ENCODE measurements at regions not wholly inside any gene's neighbourhood (a gene's known extent, or its start where the extent isn't known, plus 50 kb on each side); places are given as distances from the start of the nearest gene placed in this dataset.

GRCh38 chr3:14289590-14290461 lies 111.2 kb downstream of the LSM3 start:
- H3K27me3 Mint-ChIP-seq (ENCODE audit: insufficient read depth) = no peaks in the 10 kb centered on the region
- no peak overlapping the region for H3K9ac ChIP-seq (ENCODE audit: extremely low read depth, low read length, poor library complexity, severe bottlenecking)
- H3K27ac ChIP-seq (ENCODE audit: low read depth, low read length) = no peak overlapping the region
- 60 to 68% methylated on average over 7 of the region's 7 CpGs for WGBS, 2 experiments (ENCODE audit: insufficient coverage in 1 of 2, insufficient read length in 1 of 2)
- no peaks in the 10 kb centered on the region for H3K36me3 ChIP-seq (ENCODE audit: control insufficient read depth, insufficient read depth, low read length)
- H3K27ac Mint-ChIP-seq = peak overlapping the region; percentile 13
- H3K27me3 ChIP-seq (ENCODE audit: control insufficient read depth, insufficient read depth, low read length, poor library complexity, severe bottlenecking) = no peaks in the 10 kb centered on the region
- H3K4me1 Mint-ChIP-seq = peaks cover 18% of the 10 kb centered on the region
- H3K36me3 Mint-ChIP-seq (ENCODE audit: low read depth) = no peaks in the 10 kb centered on the region
- peaks cover 12% of the 10 kb centered on the region for H3K9me3 Mint-ChIP-seq
- H3K9me3 ChIP-seq (ENCODE audit: control insufficient read depth, low read length) = no peaks in the 10 kb centered on the region
- H3K4me3 Mint-ChIP-seq = no peak overlapping the region
- H3K4me1 ChIP-seq (ENCODE audit: control insufficient read depth, insufficient read depth, low read length) = no peaks in the 10 kb centered on the region
- TF ChIP-seq, protein P1, sequence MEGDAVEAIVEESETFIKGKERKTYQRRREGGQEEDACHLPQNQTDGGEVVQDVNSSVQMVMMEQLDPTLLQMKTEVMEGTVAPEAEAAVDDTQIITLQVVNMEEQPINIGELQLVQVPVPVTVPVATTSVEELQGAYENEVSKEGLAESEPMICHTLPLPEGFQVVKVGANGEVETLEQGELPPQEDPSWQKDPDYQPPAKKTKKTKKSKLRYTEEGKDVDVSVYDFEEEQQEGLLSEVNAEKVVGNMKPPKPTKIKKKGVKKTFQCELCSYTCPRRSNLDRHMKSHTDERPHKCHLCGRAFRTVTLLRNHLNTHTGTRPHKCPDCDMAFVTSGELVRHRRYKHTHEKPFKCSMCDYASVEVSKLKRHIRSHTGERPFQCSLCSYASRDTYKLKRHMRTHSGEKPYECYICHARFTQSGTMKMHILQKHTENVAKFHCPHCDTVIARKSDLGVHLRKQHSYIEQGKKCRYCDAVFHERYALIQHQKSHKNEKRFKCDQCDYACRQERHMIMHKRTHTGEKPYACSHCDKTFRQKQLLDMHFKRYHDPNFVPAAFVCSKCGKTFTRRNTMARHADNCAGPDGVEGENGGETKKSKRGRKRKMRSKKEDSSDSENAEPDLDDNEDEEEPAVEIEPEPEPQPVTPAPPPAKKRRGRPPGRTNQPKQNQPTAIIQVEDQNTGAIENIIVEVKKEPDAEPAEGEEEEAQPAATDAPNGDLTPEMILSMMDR (conservative IDR thresholded peaks at IDR 0.05) = no peak
- H3K4me3 ChIP-seq (ENCODE audit: low read length) = no peak overlapping the region
- no peak for DNase-seq

GRCh38 chr3:14290631-14291385 lies 111.6 kb upstream of the SLC6A6 start:
- peak overlapping the region; percentile 13 for H3K27ac Mint-ChIP-seq
- peaks cover 15% of the 10 kb centered on the region for H3K9me3 Mint-ChIP-seq
- WGBS, 2 experiments (ENCODE audit: insufficient coverage in 1 of 2, insufficient read length in 1 of 2) = 69 to 74% methylated on average over 7 to 9 of the region's 9 CpGs
- peaks cover 12% of the 10 kb centered on the region for H3K4me1 Mint-ChIP-seq
- no peaks in the 10 kb centered on the region for H3K36me3 Mint-ChIP-seq (ENCODE audit: low read depth)
- H3K9me3 ChIP-seq (ENCODE audit: control insufficient read depth, low read length) = no peaks in the 10 kb centered on the region
- DNase-seq = peak; percentile 54
- no peak overlapping the region for H3K27ac ChIP-seq (ENCODE audit: low read depth, low read length)
- no peaks in the 10 kb centered on the region for H3K27me3 ChIP-seq (ENCODE audit: control insufficient read depth, insufficient read depth, low read length, poor library complexity, severe bottlenecking)
- no peak overlapping the region for H3K4me3 ChIP-seq (ENCODE audit: low read length)
- no peaks in the 10 kb centered on the region for H3K36me3 ChIP-seq (ENCODE audit: control insufficient read depth, insufficient read depth, low read length)
- no peak overlapping the region for H3K9ac ChIP-seq (ENCODE audit: extremely low read depth, low read length, poor library complexity, severe bottlenecking)
- no peaks in the 10 kb centered on the region for H3K4me1 ChIP-seq (ENCODE audit: control insufficient read depth, insufficient read depth, low read length)
- no peaks in the 10 kb centered on the region for H3K27me3 Mint-ChIP-seq (ENCODE audit: insufficient read depth)
- H3K4me3 Mint-ChIP-seq = no peak overlapping the region
- TF ChIP-seq, protein P1 (conservative IDR thresholded peaks at IDR 0.05) = no peak

DNA sequence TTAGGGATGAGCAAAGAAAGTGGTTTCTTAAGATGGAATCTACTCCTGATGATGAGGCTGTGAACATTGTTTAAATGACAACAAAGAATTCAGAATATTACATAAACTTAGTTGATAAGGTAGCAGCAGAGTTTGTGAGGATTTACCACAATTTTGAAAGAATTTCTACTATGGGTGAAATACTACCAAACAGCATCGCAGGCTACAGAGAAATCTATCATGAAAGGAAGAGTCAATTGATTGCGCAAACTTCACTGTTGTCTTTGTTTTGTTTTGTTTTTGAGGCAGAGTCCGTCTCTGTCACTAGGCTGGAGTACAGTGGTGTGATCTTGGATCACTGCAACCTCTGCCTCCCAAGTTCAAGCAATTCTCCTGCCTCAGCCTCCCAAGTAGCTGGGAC lies 107.4 kb upstream of the SLC6A6 start:
- Mint-ChIP-seq H3K36me3 (ENCODE audit: low read depth) (no peaks in the 10 kb centered on the region), H3K27ac (no peak overlapping the region), H3K9me3 (peaks cover 15% of the 10 kb centered on the region), H3K4me3 (no peak overlapping the region), H3K4me1 (peaks cover 3% of the 10 kb centered on the region), H3K27me3 (ENCODE audit: insufficient read depth) (peaks cover 3% of the 10 kb centered on the region)
- no peaks in the 10 kb centered on the region for H3K36me3 ChIP-seq (ENCODE audit: control insufficient read depth, insufficient read depth, low read length)
- H3K27me3 ChIP-seq (ENCODE audit: control insufficient read depth, insufficient read depth, low read length, poor library complexity, severe bottlenecking) = no peaks in the 10 kb centered on the region
- TF ChIP-seq, protein P1 (conservative IDR thresholded peaks at IDR 0.05) = no peak
- H3K9me3 ChIP-seq (ENCODE audit: control insufficient read depth, low read length) = no peaks in the 10 kb centered on the region
- WGBS, 2 experiments (ENCODE audit: insufficient coverage in 1 of 2, insufficient read length in 1 of 2) = 91 to 93% methylated on average over 3 of the region's 3 CpGs
- no peak overlapping the region for H3K27ac ChIP-seq (ENCODE audit: low read depth, low read length)
- no peaks in the 10 kb centered on the region for H3K4me1 ChIP-seq (ENCODE audit: control insufficient read depth, insufficient read depth, low read length)
- H3K9ac ChIP-seq (ENCODE audit: extremely low read depth, low read length, poor library complexity, severe bottlenecking) = no peak overlapping the region
- no peak for DNase-seq
- H3K4me3 ChIP-seq (ENCODE audit: low read length) = no peak overlapping the region
